ENCODE measurements at regions not wholly inside any gene's neighbourhood (a gene's known extent, or its start where the extent isn't known, plus 50 kb on each side); places are given as distances from the start of the nearest gene placed in this dataset.

DNA sequence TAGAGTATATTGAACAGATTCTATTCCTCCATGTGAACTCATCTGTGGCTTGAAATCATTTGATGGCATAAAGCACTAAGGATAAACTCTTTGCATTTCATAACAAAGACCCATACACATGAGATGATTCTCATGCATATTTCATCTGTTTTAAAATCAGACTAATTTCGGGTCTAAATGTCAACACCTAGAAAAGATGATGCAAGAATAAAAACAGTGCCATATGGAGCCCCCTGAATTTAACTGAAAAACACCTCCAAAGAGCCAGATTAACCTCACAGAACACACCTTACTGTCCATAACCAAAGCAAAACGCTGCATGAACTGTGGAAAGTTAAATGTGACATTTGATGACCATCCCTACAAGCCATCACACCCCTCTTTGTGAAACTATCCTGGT is 59.7 kb downstream of the ELAPOR2 start:
- no peaks in the 10 kb centered on the region; the same call in 1 of the 2 replicates for H3K27me3 Mint-ChIP-seq (ENCODE audit: insufficient read depth)
- TF ChIP-seq, protein P1, sequence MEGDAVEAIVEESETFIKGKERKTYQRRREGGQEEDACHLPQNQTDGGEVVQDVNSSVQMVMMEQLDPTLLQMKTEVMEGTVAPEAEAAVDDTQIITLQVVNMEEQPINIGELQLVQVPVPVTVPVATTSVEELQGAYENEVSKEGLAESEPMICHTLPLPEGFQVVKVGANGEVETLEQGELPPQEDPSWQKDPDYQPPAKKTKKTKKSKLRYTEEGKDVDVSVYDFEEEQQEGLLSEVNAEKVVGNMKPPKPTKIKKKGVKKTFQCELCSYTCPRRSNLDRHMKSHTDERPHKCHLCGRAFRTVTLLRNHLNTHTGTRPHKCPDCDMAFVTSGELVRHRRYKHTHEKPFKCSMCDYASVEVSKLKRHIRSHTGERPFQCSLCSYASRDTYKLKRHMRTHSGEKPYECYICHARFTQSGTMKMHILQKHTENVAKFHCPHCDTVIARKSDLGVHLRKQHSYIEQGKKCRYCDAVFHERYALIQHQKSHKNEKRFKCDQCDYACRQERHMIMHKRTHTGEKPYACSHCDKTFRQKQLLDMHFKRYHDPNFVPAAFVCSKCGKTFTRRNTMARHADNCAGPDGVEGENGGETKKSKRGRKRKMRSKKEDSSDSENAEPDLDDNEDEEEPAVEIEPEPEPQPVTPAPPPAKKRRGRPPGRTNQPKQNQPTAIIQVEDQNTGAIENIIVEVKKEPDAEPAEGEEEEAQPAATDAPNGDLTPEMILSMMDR (IDR thresholded peaks at IDR 0.05) = no peak
- no peak overlapping the region for H3K27ac Mint-ChIP-seq
- peaks cover 3% of the 10 kb centered on the region; the same call in 1 of the 2 replicates for H3K36me3 Mint-ChIP-seq (ENCODE audit: low read depth)
- DNase-seq = no peak
- H3K4me3 Mint-ChIP-seq = no peak overlapping the region
- H3K4me1 Mint-ChIP-seq (ENCODE audit: low read depth) = no peaks in the 10 kb centered on the region
- H3K9me3 Mint-ChIP-seq = peaks cover 7% of the 10 kb centered on the region

DNA sequence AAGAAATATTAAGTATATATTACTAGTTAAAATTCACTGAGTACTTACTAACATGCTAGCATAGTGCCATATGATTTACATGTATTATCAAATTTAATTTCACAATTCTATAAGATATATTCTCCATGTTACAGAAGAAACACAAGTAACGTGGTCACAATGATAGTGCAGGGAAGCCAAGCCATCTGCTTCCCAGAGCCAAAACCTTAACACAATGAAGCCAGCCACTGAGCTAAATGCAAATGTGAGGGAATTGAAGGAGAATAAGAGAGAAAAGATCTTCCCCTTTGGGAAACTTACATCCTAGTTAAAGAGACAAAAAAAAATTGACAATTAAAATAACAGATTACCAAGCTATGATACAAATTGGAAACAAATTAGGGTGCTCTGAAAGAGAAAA is 63.6 kb downstream of the ELAPOR2 start:
- Mint-ChIP-seq H3K9me3 (peaks cover 7% of the 10 kb centered on the region), H3K27me3 (ENCODE audit: insufficient read depth) (no peaks in the 10 kb centered on the region; the same call in 1 of the 2 replicates), H3K4me1 (ENCODE audit: low read depth) (no peaks in the 10 kb centered on the region), H3K27ac (no peak overlapping the region), H3K36me3 (ENCODE audit: low read depth) (no peaks in the 10 kb centered on the region), H3K4me3 (no peak overlapping the region)
- DNase-seq = no peak
- TF ChIP-seq, protein P1 (IDR thresholded peaks at IDR 0.05) = no peak

DNA sequence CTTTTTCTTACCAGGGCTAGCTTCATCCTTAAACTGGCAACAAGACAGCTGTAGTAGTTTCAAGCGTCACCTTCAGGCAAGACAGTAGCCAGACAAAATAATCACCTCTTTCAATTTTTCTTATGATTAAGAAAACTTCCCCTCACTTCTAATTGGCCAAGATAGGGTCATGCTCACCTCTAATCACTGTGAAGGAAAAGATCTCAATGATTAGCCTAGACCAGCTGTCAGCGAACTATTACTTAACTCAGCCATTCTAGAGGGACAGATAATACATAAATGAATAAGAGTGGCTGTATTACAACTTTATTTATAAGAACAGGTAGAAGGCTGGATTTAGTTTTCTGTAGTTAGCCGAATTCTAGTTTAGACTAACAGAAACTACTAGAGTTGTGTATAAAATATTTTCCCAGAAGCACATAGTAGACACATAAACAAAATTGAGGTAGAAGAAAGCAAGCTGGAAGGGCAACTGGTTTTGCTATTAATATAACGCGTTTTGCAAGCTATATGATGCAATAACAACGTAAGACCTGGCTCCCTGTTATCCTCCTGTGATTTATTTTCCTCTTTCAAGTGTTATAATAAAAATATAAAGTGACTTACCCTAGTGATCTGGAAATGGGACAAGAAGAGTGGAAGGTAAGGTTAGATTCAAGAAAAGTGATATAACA is 64.3 kb downstream of the ELAPOR2 start:
- Mint-ChIP-seq H3K27ac (no peak overlapping the region), H3K4me3 (no peak overlapping the region), H3K27me3 (ENCODE audit: insufficient read depth) (no peaks in the 10 kb centered on the region; the same call in 1 of the 2 replicates), H3K9me3 (peaks cover 9% of the 10 kb centered on the region), H3K4me1 (ENCODE audit: low read depth) (no peaks in the 10 kb centered on the region), H3K36me3 (ENCODE audit: low read depth) (no peaks in the 10 kb centered on the region)
- no peak for DNase-seq
- TF ChIP-seq, protein P1 (IDR thresholded peaks at IDR 0.05) = no peak

DNA sequence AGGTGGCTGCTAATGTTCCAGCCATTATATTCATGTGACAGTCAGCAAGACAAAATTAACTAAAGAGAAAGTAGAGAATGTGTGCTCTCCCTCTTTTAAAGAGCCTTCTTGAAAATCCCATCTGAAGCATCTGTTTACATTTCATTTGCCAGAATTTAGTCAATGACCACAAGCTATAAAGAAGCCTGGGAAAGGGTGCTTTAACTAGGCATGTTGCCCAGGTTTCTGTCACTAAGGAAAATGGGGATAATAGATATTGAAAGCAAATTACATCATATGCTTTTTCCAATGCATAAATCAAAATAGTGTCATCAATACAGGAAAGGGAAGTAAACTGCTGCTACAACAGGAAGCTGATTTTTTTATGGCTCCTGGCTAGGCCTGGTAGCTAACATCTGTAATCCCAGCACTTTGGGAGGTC is 67.7 kb downstream of the ELAPOR2 start:
- Mint-ChIP-seq H3K36me3 (ENCODE audit: low read depth) (no peaks in the 10 kb centered on the region), H3K27me3 (ENCODE audit: insufficient read depth) (no peaks in the 10 kb centered on the region; the same call in 1 of the 2 replicates), H3K4me1 (ENCODE audit: low read depth) (no peaks in the 10 kb centered on the region), H3K27ac (no peak overlapping the region), H3K9me3 (peaks cover 17% of the 10 kb centered on the region), H3K4me3 (no peak overlapping the region)
- TF ChIP-seq, protein P1 (IDR thresholded peaks at IDR 0.05) = no peak
- no peak for DNase-seq

DNA sequence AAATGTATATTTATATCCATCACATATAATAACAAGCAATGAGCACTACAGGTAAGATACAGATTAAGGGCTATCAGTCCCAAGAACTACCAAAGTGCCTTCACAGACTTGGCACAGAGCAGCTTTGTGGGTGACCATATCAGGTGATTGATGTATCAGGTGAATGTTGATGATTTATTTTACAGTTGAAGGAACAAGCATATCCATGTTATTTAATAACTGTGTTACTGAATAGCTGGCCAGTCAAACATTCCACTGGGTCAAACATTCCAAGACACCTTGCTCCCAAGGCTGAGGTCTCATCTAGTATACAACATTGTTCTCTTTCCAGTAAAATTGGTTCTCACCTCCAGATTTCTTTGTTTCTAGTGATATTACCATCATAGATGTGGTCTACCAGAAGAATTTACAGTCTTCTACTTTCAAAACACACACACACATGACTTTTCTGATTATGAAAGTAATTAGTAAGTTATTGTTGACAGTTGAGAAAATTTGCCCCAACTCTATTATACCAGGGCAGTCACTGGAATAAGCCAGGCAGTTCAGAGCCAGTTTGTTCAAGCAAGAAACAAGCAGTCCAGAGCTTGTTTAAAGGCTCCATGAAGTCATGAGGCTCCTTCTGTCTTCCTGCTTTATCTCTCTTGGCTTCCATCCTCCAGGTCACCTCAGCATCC is 68.2 kb downstream of the ELAPOR2 start:
- no peak for DNase-seq
- Mint-ChIP-seq H3K27ac (no peak overlapping the region), H3K36me3 (ENCODE audit: low read depth) (no peaks in the 10 kb centered on the region), H3K4me1 (ENCODE audit: low read depth) (no peaks in the 10 kb centered on the region), H3K27me3 (ENCODE audit: insufficient read depth) (no peaks in the 10 kb centered on the region; the same call in 1 of the 2 replicates), H3K9me3 (peaks cover 15% of the 10 kb centered on the region), H3K4me3 (no peak overlapping the region)
- TF ChIP-seq, protein P1 (IDR thresholded peaks at IDR 0.05) = no peak

Measured in HFFc6 (cell line).